Uterus (tissue), 2 donors: ENCODE measurements at regions not wholly inside any gene's neighbourhood (a gene's known extent, or its start where the extent isn't known, plus 50 kb on each side); places are given as distances from the start of the nearest gene placed in this dataset.

Source experiments
- POLR2A ChIP-seq, 2 donors: fragments of 450-650 bp; IDR thresholded peaks; one replicate each; pipeline ENCODE4 v1.6.1; 2016; ENCODE audit warnings: antibody characterized with exemption in 2 of 2, mild to moderate bottlenecking in 1 of 2, moderate library complexity in 1 of 2
- TF ChIP-seq, protein P1 (sequence below), 4 experiments: fragments of 200-600 bp in 2 of 4; fragments of 450-650 bp in 2 of 4; sonication (generic) in 2 of 4; IDR thresholded peaks; one replicate each; pipeline ENCODE4 v1.5.1; 2016 to 2019; ENCODE audit warnings: antibody characterized with exemption in 4 of 4, mild to moderate bottlenecking in 2 of 4, moderate library complexity in 1 of 4

DNA sequence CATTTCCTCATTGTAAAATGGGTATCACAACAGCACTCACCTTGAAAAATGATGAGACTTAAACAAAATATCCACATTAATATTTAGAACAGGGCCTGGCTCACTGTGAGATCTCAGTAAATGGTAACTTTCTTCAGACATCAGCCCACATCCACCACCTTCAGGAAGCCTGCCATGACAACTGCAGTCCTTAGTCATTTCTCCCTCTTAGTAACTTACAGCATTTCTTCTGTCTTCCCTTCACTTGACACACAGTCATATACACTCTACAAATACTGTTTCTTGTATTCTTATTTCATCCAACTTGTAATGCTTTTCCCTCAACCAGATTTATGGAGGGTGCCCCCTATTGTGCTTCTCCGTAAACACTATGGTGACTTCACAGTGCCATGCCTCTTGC, 263.0 kb downstream of the ZNF516 start:
- TF ChIP-seq, protein P1, sequence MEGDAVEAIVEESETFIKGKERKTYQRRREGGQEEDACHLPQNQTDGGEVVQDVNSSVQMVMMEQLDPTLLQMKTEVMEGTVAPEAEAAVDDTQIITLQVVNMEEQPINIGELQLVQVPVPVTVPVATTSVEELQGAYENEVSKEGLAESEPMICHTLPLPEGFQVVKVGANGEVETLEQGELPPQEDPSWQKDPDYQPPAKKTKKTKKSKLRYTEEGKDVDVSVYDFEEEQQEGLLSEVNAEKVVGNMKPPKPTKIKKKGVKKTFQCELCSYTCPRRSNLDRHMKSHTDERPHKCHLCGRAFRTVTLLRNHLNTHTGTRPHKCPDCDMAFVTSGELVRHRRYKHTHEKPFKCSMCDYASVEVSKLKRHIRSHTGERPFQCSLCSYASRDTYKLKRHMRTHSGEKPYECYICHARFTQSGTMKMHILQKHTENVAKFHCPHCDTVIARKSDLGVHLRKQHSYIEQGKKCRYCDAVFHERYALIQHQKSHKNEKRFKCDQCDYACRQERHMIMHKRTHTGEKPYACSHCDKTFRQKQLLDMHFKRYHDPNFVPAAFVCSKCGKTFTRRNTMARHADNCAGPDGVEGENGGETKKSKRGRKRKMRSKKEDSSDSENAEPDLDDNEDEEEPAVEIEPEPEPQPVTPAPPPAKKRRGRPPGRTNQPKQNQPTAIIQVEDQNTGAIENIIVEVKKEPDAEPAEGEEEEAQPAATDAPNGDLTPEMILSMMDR (IDR thresholded peaks at IDR 0.05), result no peak
- no peak for TF ChIP-seq POLR2A (IDR thresholded peaks at IDR 0.05)
